Liver (tissue), 8 donors: ENCODE measurements at regions not wholly inside any gene's neighbourhood (a gene's known extent, or its start where the extent isn't known, plus 50 kb on each side); places are given as distances from the start of the nearest gene placed in this dataset.

Experiments used
- DNase-seq: peaks from one replicate; pipeline ENCODE4 v3.0.0-alpha.2; 2017; ENCODE audit warnings: low spot score
- H3K27ac ChIP-seq, 2 donors: one replicate each; pipeline ENCODE4 v1.7.0; 2013; ENCODE audit warnings: inconsistent platforms in 2 of 2, low read length in 2 of 2, control low read depth in 1 of 2, low read depth in 1 of 2, mild to moderate bottlenecking in 1 of 2
- H3K27me3 ChIP-seq, 4 donors: one replicate each; pipeline versions ENCODE4 v1.6.1 to v1.7.0; 2013; ENCODE audit warnings: low read length in 3 of 4, inconsistent platforms in 1 of 4, mild to moderate bottlenecking in 1 of 4, moderate library complexity in 1 of 4; ENCODE audit not compliant: control insufficient read depth in 4 of 4, insufficient read depth in 4 of 4
- H3K36me3 ChIP-seq, 4 donors: one replicate each; pipeline versions ENCODE4 v1.6.1 to v1.7.0; 2013; ENCODE audit warnings: low read length in 3 of 4, mild to moderate bottlenecking in 3 of 4, low read depth in 1 of 4, moderate library complexity in 1 of 4; ENCODE audit not compliant: control insufficient read depth in 4 of 4, insufficient read depth in 3 of 4
- H3K4me1 ChIP-seq, 4 donors: one replicate each; pipeline versions ENCODE4 v1.6.1 to v1.7.0; 2013; ENCODE audit warnings: low read length in 3 of 4, mild to moderate bottlenecking in 3 of 4, moderate library complexity in 1 of 4; ENCODE audit not compliant: control insufficient read depth in 4 of 4, insufficient read depth in 4 of 4
- H3K4me3 ChIP-seq, 3 donors: one replicate each; pipeline versions ENCODE4 v1.6.1 to v1.7.0; 2013; ENCODE audit warnings: low read length in 3 of 3, control low read depth in 1 of 3, low read depth in 1 of 3, mild to moderate bottlenecking in 1 of 3
- H3K9ac ChIP-seq, 2 donors: one replicate each; pipeline ENCODE4 v1.7.0; 2013; ENCODE audit warnings: low read length in 2 of 2, mild to moderate bottlenecking in 2 of 2, moderate library complexity in 2 of 2, control low read depth in 1 of 2, low read depth in 1 of 2
- H3K9me3 ChIP-seq, 4 donors: one replicate each; pipeline versions ENCODE4 v1.6.1 to v1.7.0; 2013; ENCODE audit warnings: low read length in 3 of 4; ENCODE audit not compliant: control insufficient read depth in 4 of 4
- EGR1 ChIP-seq, 2 donors: IDR thresholded peaks; 2 replicates each; pipeline ENCODE4 v1.6.1; 2016 to 2018; ENCODE audit warnings: antibody characterized with exemption in 2 of 2, low read depth in 2 of 2
- FOXA1 ChIP-seq: IDR thresholded peaks from 2 replicates; pipeline ENCODE4 v1.6.1; 2016; ENCODE audit warnings: antibody characterized with exemption
- FOXA2 ChIP-seq: IDR thresholded peaks from 2 replicates; pipeline ENCODE4 v1.6.1; 2016; ENCODE audit warnings: antibody characterized with exemption
- GABPA ChIP-seq, 2 donors: IDR thresholded peaks in 1 of 2; conservative IDR thresholded peaks in 1 of 2; 2 replicates each; pipeline ENCODE4 v1.6.1; 2016; ENCODE audit warnings: antibody characterized with exemption in 2 of 2, mild to moderate bottlenecking in 1 of 2, moderate library complexity in 1 of 2
- HNF4G ChIP-seq: IDR thresholded peaks from 2 replicates; pipeline ENCODE4 v1.6.1; 2016; ENCODE audit warnings: antibody characterized with exemption
- JUND ChIP-seq, 2 donors: IDR thresholded peaks; 2 replicates each; pipeline ENCODE4 v1.6.1; 2016; ENCODE audit warnings: antibody characterized with exemption in 2 of 2
- NR2F2 ChIP-seq: IDR thresholded peaks from 2 replicates; pipeline ENCODE4 v1.6.1; 2016; ENCODE audit warnings: antibody characterized with exemption
- RAD21 ChIP-seq, 2 donors: IDR thresholded peaks; 2 replicates each; pipeline ENCODE4 v1.6.1; 2016; ENCODE audit warnings: antibody characterized with exemption in 2 of 2, mild to moderate bottlenecking in 2 of 2
- RXRA ChIP-seq, 2 donors: IDR thresholded peaks; 2 replicates each; pipeline ENCODE4 v1.6.1; 2017 to 2018; ENCODE audit warnings: antibody characterized with exemption in 2 of 2, mild to moderate bottlenecking in 1 of 2
- SP1 ChIP-seq: IDR thresholded peaks from 2 replicates; pipeline ENCODE4 v1.6.1; 2018; ENCODE audit warnings: antibody characterized with exemption, mild to moderate bottlenecking
- TAF1 ChIP-seq: conservative IDR thresholded peaks from 2 replicates; pipeline ENCODE4 v1.6.1; 2016; ENCODE audit warnings: antibody characterized with exemption, mild to moderate bottlenecking
- YY1 ChIP-seq: IDR thresholded peaks from 2 replicates; pipeline ENCODE4 v1.6.1; 2016; ENCODE audit warnings: antibody characterized with exemption, mild to moderate bottlenecking
- ZBTB33 ChIP-seq: IDR thresholded peaks from 2 replicates; pipeline ENCODE4 v1.6.1; 2016; ENCODE audit warnings: antibody characterized with exemption
- WGBS: extraction: QIAGEN DNeasy Blood & Tissue Kit; methylation state at CpG from one replicate; pipeline ENCODE4 v1.1.7; 2013; 5-methylcytosine and 5-hydroxymethylcytosine counted together
- TF ChIP-seq, protein P1 (sequence below): IDR thresholded peaks from 2 replicates; pipeline ENCODE4 v1.6.1; 2016; ENCODE audit warnings: antibody characterized with exemption
- TF ChIP-seq, protein P2 (sequence below): IDR thresholded peaks from 2 replicates; pipeline ENCODE4 v1.6.1; 2016; ENCODE audit warnings: antibody characterized with exemption
- TF ChIP-seq, protein P3 (sequence below): fragments of 150-350 bp; IDR thresholded peaks from 2 replicates; pipeline ENCODE4 v1.5.1; 2017; ENCODE audit warnings: improper control_type of control experiment, low read depth, low read length; ENCODE audit not compliant: missing input control
- TF ChIP-seq, protein P4 (sequence below): IDR thresholded peaks from 2 replicates; pipeline ENCODE4 v1.6.1; 2016; ENCODE audit warnings: antibody characterized with exemption, mild to moderate bottlenecking
- donor health status: healthy.
- donor health status: healthy.
- donor health status: healthy.
- donor health status: healthy.
- donor health status: healthy.

DNA sequence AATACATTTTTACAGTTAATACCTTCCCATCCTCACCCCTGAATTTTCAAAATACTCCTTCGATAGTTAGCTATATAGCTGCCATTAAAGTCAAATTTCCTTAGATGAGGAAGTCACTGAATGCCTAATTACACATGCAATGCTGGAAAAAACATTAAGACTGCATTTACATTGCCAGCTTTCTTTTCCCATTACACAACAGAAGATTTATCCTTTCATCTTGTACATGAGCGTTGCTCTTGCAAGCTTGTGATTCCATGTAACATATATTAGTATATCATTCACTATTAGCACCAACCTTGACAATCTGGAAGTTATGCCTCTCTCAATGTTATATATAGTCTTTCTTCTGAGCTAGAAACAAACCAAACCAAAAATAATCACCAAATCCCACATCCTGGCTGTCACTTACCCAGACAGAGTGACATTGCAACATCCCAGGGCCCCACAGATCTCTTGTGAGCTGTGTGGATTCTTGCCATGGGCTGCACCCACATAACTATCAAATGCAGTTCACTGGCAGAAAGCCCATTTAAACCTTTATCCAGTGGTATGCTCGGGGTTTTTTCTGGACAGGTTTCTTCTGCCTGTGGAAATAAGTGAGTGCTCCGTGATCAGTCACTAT is 79.2 kb upstream of the PAPOLG start:
- Histone ChIP-seq H3K4me1 (no peaks in the 10 kb centered on the region), H3K36me3 (no peaks in the 10 kb centered on the region), H3K4me3 (no peak overlapping the region), H3K9me3 (no peaks in the 10 kb centered on the region), H3K27me3 (peaks cover 0 to 5% (median 0%) of the 10 kb centered on the region in 4 donors), H3K9ac (no peak overlapping the region), H3K27ac (no peak overlapping the region)
- 61% methylated on average over 4 of the region's 4 CpGs for WGBS
- DNase-seq, result no peak
- TF ChIP-seq SP1 (no peak), YY1 (no peak), EGR1 (IDR thresholded peaks at IDR 0.05; ENCODE audit: low read depth in 2 of 2) (no peak), FOXA1 (no peak), HNF4G (no peak), GABPA (IDR thresholded peaks at IDR 0.05 in 1 of 2, conservative IDR thresholded peaks at IDR 0.05 in 1 of 2) (no peak), NR2F2 (no peak), RXRA (IDR thresholded peaks at IDR 0.05) (no peak), ZBTB33 (no peak), RAD21 (IDR thresholded peaks at IDR 0.05) (no peak), TAF1 (no peak)
- TF ChIP-seq, protein P1, sequence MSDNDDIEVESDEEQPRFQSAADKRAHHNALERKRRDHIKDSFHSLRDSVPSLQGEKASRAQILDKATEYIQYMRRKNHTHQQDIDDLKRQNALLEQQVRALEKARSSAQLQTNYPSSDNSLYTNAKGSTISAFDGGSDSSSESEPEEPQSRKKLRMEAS, result no peak
- TF ChIP-seq, protein P2, sequence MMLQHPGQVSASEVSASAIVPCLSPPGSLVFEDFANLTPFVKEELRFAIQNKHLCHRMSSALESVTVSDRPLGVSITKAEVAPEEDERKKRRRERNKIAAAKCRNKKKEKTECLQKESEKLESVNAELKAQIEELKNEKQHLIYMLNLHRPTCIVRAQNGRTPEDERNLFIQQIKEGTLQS, result no peak
- TF ChIP-seq, protein P3, sequence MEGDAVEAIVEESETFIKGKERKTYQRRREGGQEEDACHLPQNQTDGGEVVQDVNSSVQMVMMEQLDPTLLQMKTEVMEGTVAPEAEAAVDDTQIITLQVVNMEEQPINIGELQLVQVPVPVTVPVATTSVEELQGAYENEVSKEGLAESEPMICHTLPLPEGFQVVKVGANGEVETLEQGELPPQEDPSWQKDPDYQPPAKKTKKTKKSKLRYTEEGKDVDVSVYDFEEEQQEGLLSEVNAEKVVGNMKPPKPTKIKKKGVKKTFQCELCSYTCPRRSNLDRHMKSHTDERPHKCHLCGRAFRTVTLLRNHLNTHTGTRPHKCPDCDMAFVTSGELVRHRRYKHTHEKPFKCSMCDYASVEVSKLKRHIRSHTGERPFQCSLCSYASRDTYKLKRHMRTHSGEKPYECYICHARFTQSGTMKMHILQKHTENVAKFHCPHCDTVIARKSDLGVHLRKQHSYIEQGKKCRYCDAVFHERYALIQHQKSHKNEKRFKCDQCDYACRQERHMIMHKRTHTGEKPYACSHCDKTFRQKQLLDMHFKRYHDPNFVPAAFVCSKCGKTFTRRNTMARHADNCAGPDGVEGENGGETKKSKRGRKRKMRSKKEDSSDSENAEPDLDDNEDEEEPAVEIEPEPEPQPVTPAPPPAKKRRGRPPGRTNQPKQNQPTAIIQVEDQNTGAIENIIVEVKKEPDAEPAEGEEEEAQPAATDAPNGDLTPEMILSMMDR, result no peak
- TF ChIP-seq, protein P4, sequence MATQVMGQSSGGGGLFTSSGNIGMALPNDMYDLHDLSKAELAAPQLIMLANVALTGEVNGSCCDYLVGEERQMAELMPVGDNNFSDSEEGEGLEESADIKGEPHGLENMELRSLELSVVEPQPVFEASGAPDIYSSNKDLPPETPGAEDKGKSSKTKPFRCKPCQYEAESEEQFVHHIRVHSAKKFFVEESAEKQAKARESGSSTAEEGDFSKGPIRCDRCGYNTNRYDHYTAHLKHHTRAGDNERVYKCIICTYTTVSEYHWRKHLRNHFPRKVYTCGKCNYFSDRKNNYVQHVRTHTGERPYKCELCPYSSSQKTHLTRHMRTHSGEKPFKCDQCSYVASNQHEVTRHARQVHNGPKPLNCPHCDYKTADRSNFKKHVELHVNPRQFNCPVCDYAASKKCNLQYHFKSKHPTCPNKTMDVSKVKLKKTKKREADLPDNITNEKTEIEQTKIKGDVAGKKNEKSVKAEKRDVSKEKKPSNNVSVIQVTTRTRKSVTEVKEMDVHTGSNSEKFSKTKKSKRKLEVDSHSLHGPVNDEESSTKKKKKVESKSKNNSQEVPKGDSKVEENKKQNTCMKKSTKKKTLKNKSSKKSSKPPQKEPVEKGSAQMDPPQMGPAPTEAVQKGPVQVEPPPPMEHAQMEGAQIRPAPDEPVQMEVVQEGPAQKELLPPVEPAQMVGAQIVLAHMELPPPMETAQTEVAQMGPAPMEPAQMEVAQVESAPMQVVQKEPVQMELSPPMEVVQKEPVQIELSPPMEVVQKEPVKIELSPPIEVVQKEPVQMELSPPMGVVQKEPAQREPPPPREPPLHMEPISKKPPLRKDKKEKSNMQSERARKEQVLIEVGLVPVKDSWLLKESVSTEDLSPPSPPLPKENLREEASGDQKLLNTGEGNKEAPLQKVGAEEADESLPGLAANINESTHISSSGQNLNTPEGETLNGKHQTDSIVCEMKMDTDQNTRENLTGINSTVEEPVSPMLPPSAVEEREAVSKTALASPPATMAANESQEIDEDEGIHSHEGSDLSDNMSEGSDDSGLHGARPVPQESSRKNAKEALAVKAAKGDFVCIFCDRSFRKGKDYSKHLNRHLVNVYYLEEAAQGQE, result no peak

- WGBS, result 38% methylated on average over 4 of the region's 4 CpGs
- no peaks in the 10 kb centered on the region for H3K9me3 ChIP-seq
- peaks cover 0 to 5% (median 0%) of the 10 kb centered on the region in 4 donors for H3K27me3 ChIP-seq
- H3K4me3 ChIP-seq, result no peak overlapping the region
- no peaks in the 10 kb centered on the region for H3K4me1 ChIP-seq
- H3K9ac ChIP-seq, result no peak overlapping the region
- DNase-seq, result no peak
- no peak overlapping the region for H3K27ac ChIP-seq
- no peaks in the 10 kb centered on the region for H3K36me3 ChIP-seq
- TF ChIP-seq JUND (IDR thresholded peaks at IDR 0.05) (no peak), NR2F2 (no peak), TAF1 (no peak), FOXA2 (no peak), SP1 (no peak), HNF4G (no peak), RXRA (IDR thresholded peaks at IDR 0.05) (no peak)
- TF ChIP-seq, protein P3, result no peak
- TF ChIP-seq, protein P4, result no peak
Measured at GRCh38 chr2:60677356-60677755, 78.7 kb upstream of the PAPOLG start.
